ENCODE measurements at regions not wholly inside any gene's neighbourhood (a gene's known extent, or its start where the extent isn't known, plus 50 kb on each side); places are given as distances from the start of the nearest gene placed in this dataset.

DNA sequence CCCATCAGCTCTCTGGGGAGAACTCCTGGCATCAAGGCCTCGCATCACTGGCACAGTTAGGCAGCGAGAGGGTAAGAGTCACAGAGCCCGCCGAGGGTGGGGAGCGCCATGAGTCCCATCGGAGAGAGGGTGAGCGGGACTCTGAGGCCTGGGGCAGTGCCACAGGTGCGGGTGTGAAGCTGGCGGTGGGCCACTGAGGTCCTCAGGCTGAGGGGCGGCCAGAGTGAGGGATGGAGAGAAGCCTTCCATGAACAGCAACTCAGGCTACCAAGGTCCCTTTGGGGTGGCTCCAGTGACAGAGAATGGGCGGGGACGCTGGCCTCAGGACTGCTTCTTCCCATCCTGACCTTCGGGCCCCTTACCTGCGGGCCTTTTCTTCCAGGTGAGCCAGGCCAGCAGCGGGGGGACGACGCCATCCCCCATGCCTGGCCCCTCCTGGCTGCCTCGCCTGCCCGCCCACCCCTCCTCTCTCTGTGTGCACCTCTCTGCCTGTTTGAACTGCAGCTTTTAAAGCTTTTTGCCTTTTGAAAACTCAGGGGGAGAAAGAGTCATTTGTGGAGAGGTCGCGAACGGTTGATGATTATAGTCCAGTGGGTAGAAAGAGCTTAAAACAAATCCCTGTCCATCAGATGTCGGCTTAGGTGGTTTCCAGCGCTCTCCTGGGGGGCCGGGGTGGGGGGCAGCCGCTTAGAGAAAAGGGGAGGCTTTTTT is 149.3 kb upstream of the GSE1 start:
- DNase-seq: no peak

DNA sequence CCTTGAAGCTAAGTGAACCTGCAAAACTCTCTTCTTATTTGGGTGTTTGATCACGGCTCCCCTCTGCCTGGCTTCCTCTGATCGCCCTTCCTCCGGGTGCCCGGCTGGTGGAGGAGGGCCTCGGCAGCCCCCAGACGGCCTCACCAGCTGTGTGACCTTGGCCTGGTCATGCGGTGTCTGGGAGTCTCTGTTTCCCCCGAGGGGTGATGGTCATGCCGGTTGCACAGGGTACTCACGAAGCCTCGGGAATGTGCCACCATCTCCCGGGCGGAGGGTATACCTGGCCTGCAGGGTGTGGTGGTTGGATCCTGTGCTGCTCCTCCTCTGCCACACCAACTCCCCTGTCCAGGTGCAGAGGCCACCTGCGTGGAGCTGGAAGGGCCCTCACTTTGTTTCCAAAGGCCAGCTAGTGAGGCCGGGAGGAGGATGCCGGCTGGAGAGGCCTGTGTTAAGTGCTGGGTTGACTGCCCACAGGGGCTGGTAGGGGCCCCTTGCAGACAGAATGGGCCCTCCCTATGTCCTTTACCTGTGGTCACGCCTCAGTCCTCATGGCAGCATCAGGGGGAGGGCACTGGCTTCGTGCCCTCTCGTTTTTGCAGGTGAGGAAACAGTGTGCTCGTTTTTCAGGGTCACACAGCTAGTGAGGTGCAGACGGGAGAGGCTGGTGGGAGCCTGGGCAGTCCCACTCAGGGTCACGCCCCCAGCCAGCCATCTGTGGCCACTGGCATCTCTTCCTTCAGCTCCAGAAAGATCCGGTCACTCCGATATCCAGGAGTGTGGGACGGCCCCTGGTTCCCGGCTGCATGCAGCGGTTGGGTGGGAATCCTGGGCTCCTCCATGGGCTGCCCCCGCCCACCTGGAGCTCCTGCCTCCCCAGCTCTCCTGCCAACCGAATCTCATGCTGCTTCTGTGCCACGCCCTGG is 148.5 kb upstream of the GSE1 start:
- no peak for DNase-seq

DNA sequence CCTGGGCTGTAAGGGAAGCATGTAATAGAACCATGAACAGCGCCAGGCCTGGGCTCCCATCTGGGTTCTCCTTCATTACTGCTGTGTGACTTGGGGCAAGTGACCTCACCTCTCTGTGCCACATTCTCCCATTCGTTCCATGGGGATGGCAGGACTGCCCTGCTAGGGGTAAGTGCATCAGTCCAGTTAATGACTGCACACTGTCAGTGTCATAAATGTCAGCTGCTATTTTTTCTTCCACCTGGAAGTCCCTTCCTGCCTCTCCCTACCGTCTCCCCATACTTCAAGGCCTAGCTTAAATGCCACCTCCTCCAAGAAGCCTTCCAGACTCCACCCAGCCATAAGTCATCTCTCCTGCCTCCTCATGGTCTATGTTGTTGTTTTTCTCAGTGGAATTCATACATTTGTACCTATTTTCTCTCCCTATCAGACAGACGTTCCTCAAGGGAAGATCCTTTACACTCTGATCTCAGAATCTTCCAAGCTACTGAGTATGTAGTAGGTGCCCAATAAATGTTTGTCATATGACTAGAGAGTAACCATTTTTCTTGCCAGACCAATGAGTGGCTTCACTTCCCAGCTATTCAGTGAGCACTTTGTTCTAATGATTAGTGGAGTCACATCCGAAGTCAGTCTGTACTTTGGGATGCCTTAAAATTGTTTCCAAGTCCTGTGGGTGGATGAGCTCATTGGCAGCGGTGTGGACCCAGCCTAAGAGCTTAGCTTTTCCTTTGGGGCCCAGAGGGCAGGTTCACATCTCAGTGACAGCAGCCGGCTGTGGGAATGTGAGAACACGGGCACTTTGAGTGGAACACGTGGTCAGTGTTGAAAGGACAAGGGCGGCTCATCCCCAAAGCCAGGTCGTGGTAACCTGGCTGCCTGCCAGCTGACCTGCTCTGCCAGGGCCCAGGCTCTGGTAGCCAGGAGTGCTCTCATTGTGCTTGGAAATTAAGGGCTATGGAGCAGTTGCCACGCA is 147.5 kb upstream of the GSE1 start:
- no peak for DNase-seq

DNA sequence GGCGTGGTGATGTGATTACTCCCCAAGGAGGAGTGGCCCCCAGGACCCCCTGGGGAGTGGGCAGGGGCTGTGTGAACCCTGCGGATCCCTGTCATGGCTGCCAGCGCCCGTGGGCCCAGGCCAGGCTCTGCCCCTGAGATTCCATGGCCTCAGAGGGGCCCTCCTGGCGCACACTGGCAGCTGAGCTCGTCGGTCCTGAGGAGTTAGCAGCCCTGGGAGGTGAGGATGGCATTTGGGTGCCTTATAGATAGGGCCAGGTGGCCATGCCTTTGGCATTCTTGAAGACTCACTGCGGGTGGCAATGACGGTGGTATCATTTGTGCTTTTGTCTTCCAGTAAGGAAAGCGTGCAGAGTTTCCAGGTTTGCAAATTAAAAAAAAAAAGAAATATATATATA is 146.8 kb upstream of the GSE1 start:
- no peak for DNase-seq

DNA sequence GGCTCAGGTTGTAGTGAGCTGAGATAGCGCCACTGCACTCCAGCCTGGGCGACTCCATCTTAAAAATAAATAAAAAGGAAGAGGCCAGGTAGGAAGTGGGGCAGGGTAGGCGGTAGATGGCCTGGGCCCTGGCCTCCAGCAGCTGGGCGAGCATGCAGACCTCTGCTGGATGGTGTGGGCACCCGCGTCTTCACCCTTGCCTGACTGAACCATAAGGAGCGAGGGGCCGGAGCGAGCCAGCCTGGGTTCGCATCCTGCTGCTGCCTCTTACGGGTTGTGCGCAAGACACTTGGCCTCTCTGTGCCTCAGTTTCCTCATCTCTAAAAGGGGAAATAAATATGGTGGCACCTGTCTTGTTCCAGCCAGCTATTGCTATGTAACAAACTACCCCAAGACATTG is 146.1 kb upstream of the GSE1 start:
- no peak for DNase-seq

DNA sequence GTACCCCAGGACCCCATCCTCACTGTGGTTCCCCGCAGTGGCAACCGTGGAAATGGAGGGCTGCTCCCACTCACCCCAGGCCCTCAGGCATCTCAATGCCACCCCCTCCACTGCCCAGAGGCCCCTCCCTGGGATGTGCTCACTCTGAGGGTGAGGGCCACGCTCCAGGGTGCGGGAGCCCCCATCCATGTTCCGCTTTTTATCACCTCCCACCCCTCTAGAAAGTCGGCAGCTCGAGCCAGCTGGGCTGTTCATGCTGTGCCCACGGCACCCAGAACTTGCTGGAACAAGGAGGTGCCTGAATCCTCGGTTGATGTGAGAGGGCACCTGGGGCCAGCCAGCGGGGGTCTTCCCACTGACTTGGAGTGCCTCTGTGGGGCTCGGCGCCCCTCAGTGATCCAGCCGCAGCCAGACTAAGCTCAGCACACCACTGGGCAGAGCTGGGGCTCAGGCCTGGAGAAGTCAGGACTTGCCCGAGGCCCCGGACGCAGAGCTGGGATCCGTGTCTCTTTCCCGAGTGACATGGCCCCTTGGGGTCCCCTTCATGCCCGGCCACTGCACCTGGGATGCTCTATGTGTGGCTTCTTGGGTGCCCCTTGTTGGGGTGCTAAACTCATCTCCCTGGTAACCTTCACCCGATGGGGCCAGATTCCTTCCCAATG is 143.1 kb upstream of the GSE1 start:
- no peak for DNase-seq

DNA sequence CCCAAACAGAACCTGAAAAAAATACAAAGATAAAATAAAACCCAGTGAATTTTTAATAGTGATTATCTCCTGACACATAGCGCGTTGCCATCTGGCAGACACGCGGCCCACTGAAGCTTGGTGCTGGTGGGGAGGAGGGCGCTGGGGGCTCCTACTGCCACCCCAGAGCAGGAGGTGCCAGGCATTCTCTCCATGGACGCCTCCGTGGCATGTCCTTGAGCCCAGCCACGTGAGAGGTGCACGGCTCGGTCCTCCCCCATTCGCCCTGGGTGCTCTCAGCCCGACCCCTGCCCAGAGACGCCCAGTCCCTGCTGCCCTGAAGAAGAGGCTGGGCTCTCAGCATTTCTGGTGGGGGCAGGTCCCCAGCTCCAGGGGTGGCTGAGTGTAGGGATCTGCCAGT is 142.2 kb upstream of the GSE1 start:
- no peak for DNase-seq

DNA sequence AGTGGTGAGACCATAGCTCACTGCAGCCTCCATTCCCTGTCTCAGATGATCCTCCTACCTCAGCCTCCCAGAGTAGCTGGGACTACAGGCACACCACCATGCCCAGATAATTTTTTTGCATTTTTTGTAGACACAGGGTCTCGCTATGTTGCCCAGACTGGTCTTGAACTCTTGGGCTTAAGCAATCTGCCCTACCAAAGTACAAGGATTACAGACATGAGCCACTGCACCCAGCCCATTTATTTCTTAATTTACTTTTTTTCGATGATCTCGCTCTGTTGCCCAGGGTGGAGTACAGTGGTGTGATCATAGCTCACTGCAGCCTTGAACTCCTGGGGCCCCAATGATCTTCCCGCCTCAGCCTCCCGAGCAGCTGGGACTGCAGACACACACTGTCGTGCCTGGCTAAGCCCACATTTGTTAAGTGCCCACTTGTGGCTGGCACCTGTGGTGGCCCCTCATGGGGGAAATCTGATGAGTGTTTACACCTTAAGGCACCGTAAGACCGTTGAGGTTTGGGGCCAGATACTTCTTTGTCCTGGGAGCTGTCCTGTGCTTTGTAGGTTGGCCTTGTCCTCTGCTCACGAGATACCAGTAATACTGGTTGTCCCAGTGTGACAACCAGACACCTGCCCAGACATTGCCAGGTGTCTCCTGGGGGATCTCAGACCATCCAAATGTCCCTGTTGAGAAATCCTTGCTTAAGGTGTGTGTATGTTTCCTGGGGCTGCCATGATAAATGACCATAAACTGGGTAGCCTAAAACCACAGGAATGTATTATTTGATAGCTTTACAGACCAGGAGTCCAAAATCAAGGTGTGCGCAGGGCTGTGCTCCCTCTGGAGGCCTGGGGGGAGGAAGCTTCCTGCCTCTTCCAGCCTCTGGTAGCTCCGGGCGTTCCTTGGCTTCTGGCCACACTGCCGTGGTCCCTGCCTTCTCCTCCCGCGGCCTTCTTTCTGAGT is 141.4 kb upstream of the GSE1 start:
- no peak for DNase-seq

DNA sequence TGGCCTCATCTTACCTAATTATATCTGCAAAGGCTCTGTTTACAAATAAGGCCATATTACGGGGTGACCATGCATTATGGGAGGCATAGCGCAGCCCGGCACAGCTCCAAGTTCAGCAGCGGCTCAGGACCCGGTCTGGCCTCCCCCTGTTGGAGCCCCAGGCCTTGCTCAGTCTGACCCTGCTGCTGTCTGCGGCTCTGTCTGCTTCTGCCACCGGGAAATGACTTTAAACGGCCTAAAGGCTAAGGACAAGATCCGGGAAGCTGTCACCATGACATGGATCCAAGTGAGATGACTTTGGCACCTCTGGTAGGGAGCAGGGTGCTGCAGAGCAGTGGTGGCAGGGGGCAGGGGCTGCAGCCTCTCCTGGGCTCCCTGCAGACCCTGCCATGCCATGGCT is 140.6 kb upstream of the GSE1 start:
- DNase-seq: no peak

DNA sequence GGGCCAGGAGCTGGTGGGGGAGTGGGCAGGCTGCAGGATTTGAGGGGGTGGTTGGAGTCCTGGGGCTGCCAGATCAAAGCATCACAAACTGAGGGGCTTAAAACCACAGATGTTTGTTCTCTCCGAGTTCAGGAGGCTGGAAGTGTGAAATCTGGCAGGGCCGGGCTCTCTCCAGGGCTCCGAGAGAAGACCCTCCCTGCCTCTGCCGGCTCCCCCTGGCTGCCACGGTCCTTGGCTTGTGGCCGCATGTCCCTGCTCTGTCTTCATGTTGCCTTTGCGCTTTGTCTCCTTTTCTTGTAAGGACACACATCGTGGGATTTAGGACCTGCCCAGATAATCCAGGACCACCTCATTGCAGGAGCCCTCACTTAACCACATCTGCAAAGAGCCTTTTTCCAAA is 139.8 kb upstream of the GSE1 start:
- DNase-seq: no peak

DNA sequence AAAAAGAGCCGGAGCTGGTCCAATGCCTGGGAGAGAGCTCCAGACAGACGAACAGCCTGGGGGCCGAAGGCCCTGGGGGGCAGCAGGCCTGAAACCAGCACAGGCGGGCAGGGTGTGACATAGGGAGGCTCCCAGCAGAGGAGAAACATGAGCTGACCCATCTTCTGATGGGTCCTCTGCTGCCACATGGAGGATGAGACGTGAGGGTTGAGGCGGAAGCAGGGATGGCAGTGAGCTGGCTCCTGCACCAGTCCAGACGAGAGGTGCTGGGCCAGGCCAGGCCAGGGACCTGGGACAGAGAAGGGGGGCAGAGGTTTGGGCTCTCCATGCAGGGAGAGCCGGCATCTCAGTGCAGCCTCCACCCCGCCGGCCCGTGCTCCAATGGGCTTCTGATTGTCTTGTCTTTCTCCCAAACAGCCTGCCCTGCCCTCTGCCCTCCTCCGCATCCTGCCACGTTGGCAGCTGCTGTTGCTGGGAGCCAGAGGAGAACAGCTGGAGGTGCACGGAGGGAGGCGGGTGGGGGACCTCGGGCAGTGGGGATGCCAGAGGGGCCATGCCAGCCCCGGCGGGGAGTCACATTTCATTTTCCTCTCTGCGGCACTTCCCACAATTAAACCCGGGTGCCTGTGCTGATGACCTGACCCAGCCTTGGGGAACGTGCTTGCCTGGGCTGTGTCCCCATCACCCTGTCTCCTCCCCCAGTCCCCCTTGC is 139.1 kb upstream of the GSE1 start:
- DNase-seq: no peak

DNA sequence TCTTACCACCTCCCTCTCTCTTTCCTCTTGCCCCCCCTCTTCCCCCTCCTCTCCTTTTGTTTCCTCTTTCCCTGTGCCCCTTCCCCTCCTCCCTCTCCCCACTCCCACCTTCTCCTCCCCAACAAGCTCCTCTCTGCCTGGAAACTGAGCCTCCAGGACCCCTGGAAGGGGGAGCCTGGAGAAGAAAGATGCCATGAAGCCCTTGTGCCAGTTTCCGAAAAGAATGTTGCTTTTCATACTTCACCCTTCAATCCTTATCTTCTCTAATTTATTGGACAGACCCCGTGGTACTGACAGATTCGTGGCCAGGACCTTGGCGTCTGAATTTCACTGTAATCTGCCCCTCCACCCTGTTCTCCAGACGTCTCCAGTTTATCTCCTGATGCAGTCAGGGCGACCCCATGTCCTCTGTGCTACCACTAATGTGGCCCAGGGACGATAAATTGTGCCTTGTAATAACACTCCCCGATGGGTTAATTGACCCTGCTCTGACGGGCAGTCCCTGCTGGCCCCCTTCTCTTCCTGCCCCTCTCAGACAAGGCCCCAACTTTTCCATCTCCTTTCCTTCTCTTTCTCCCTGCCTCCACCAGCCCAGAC is 138.4 kb upstream of the GSE1 start:
- DNase-seq: no peak

DNA sequence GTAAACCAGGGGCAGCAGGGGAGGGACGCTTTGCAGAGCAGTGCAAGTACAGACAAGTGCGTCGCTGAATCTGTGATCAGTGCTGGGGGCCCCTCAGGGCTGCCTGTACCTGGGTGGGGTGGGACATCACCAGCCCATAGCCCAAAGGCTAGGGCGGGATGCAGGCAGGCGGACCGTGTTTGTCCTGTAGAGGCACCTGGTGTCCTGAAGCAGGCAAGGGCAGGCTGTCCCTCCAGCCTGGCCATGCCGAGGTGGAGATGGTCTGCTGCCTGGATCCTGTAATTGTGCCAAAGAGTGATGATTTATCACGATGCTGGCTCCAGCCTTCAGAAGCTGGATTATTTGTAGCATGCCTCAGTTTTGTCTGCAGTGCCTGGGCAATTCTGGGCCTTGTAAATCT is 137.9 kb upstream of the GSE1 start:
- no peak for DNase-seq

DNA sequence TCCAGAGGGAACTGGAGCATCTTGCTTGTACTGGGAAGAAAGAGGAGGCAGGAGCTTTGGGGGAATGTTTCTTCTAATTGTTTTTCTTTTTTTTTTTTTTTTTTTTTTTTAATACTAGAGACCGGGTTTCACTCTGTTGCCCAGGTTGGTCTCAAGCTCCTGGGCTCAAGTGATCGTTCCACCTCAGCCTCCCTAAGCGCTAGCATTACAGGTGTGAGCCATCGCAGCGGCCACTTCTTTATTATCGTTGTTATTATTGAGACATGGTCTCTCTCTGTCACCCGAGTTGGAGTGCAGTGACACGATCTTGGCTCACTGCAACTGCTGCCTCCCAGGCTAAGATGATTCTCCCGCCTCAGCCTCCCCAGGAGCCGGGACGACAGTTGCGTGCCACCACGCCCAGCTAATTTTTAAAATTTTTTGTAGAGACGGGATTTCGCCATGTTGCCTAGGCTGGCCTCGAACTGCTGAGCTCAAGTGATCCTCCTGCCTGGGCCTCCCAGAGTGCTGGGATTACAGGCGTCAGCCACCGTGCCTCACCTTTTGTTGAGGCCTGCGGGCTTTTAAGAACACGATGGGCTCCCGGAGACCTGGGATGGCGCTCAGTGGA is 137.3 kb upstream of the GSE1 start:
- no peak for DNase-seq

DNA sequence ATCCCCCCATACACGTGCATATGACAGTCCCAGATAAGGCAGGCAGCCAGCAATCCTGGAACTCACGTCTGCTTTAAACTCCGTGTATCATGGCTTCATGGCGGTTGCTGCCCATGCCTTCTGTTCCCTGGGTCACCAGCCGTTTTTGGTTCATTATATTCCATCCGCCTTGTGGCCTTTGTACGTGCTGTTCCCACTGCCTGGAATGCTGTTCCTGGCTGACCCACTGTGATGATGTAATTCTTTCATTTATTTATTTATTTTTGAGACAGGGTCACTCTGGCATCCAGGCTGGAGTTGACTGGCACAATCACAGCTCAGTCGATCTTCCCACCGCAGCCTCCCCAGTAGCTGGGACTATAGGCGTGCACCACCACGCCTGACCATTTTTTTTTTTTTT is 136.7 kb upstream of the GSE1 start:
- no peak for DNase-seq

DNA sequence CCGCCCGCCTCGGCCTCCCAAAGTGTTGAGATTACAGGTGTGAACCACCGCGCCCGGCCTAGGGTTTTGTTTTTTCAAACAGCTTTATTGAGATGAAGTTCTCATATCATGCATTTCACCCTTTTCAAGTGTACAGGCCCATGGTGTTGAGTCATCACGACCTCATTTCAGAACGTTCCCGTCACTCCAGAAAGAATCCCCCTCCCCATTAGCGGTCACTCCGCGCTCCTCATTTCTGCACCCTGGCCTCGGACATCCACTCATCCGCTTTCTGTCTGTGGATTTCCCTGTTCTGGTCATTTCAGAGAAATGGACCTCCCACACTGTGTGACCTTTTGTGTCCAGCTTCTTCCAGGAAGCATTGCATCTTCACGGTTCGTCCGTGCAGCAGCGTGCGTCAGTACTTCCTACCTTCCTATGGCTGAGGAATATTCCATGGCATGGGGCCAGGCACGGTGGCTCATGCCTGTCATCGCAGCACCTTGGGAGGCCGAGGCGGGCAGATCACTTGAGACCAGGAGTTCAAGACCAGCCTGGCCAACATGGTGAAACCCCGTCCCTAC is 135.2 kb upstream of the GSE1 start:
- no peak for DNase-seq

DNA sequence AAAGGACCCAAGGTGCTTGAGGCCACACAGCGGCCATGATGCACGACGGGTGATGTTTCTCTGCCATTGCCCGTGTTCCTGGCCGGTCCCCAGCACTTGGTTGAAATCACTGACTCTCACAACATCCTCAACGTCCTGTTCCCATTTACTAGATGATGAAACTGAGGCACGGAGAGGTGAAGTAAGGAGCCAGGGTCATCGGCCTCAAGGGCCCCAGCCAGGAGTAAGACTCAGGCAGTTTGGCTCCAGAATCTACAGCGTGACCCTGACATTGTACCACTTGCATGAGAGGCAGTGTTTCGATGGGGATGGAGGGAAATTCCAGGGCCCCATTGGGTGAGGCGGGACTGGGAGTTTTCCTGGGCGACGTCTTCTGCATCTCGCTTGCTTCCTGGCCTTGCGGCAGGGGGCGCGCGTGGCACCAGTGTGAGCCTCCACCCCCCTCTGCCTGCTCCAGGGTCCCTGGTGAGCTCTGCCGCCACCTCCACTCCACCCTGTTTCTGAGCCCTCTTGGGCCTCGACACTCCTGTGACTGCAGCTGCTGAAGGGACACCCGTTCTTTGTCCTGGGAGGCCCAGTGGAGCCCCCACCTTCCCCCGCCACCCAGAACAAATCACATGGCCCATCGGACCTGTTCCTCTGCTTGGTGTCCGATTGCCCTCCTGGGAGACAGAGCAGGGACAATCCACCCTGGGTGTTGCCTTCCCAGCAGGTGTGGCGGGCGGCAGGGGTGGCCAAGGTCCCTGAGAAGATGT is 133.0 kb upstream of the GSE1 start:
- DNase-seq: no peak

DNA sequence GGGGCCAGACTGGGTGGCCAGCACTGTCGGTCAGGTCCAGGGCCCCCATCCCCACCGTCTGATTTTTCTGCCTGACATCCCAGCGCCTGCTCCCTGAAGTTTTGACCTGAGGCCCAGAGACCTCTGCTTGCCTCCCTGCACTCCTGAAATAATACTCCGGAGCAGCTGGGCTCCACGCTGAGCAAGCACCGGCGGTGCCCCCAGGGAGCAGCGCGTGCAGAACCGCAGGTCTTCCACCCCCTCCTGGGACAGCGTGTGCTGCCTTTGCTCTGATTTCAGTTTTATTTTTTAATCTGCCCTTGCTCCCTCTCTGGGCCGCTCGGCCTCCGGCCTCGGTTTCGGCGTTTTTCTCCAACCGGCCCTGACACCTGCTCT is 132.4 kb upstream of the GSE1 start:
- no peak for DNase-seq

DNA sequence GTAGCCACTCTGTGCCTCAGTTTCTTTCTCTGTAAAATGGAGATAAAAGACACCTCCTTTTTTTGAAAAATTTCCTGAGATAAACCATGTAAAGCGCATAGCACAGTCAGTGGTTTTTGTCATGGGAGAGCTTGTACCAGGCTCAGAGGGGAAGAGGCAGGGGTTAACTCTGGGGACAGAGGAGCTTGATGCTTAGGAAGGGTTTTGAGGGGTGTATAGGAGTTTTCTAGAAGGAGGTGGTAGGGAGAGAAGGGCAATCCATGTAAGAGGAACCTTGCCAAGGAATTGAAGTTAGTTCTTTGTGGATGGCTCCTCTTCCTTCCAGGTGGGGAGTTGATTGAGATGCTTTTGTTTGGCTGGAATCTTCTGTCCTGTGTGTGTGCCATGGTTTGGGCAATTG is 131.9 kb upstream of the GSE1 start:
- no peak for DNase-seq
